IMR-90 (cell line): ENCODE measurements at regions not wholly inside any gene's neighbourhood (a gene's known extent, or its start where the extent isn't known, plus 50 kb on each side); places are given as distances from the start of the nearest gene placed in this dataset.

Source experiments
- POLR2A ChIP-seq: IDR thresholded peaks from 2 replicates; pipeline ENCODE4 v1.6.1; 2012; ENCODE audit warnings: mild to moderate bottlenecking, low read depth, low read length
- TF ChIP-seq, protein P1 (sequence below): conservative IDR thresholded peaks from 2 replicates; pipeline ENCODE4 v1.5.1; 2012; ENCODE audit warnings: mild to moderate bottlenecking, low read depth, low read length, improper control_type of control experiment
- TF ChIP-seq, protein P2 (sequence below): fragments of 150-350 bp; IDR thresholded peaks from 2 replicates; pipeline ENCODE4 v1.6.1; 2017; ENCODE audit warnings: mild to moderate bottlenecking, antibody characterized with exemption, low read length, low read depth

DNA sequence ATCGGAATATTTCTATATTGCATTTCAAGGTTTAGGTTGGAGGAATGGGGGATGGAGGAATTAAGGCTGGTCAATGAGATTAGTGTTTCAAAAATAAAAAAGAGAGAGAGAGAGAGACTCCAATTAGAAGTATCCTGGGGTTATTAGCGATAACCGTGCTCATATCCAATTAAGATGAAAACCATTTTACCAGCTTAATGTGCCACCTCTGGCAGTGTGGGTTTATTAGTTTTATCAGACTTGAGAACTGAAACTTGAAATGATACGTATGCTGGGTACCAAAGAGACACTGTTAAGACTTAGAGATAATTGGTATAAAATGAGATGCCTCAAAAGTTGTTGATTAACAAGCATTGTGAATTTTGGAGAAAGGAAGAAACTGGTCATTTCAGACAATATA lies 251.5 kb upstream of the NR2F2 start:
- TF ChIP-seq, protein P1, sequence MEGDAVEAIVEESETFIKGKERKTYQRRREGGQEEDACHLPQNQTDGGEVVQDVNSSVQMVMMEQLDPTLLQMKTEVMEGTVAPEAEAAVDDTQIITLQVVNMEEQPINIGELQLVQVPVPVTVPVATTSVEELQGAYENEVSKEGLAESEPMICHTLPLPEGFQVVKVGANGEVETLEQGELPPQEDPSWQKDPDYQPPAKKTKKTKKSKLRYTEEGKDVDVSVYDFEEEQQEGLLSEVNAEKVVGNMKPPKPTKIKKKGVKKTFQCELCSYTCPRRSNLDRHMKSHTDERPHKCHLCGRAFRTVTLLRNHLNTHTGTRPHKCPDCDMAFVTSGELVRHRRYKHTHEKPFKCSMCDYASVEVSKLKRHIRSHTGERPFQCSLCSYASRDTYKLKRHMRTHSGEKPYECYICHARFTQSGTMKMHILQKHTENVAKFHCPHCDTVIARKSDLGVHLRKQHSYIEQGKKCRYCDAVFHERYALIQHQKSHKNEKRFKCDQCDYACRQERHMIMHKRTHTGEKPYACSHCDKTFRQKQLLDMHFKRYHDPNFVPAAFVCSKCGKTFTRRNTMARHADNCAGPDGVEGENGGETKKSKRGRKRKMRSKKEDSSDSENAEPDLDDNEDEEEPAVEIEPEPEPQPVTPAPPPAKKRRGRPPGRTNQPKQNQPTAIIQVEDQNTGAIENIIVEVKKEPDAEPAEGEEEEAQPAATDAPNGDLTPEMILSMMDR = no peak
- TF ChIP-seq POLR2A = no peak
- TF ChIP-seq, protein P2, sequence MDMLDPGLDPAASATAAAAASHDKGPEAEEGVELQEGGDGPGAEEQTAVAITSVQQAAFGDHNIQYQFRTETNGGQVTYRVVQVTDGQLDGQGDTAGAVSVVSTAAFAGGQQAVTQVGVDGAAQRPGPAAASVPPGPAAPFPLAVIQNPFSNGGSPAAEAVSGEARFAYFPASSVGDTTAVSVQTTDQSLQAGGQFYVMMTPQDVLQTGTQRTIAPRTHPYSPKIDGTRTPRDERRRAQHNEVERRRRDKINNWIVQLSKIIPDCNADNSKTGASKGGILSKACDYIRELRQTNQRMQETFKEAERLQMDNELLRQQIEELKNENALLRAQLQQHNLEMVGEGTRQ = no peak
